SH-SY5Y (cell line): ENCODE measurements at regions not wholly inside any gene's neighbourhood (a gene's known extent, or its start where the extent isn't known, plus 50 kb on each side); places are given as distances from the start of the nearest gene placed in this dataset.

Experiments
- GATA2 ChIP-seq: IDR thresholded peaks from 2 replicates; pipeline ENCODE4 v1.6.1; 2011; ENCODE audit warnings: mild to moderate bottlenecking, low read depth, low read length
- GATA3 ChIP-seq: IDR thresholded peaks from 2 replicates; pipeline ENCODE4 v1.6.1; 2011; ENCODE audit warnings: low read depth, mild to moderate bottlenecking, low read length, moderate library complexity

GRCh38 chr18:43622024-43622423 is 344.7 kb upstream of the SYT4 start:
- TF ChIP-seq GATA3: no peak

GRCh38 chr18:43625582-43625981 is 348.3 kb upstream of the SYT4 start:
- no peak for TF ChIP-seq GATA3
- no peak for TF ChIP-seq GATA2

GRCh38 chr18:43627848-43628530 is 350.7 kb upstream of the SYT4 start:
- TF ChIP-seq GATA3: no peak
- TF ChIP-seq GATA2: no peak

GRCh38 chr18:43634994-43635393 is 357.7 kb upstream of the SYT4 start:
- TF ChIP-seq GATA2: peak; percentile 64
- peak; percentile 62 for TF ChIP-seq GATA3

- TF ChIP-seq GATA2 (no peak), GATA3 (no peak)
These were observed 358.1 kb upstream of the SYT4 start for GRCh38 chr18:43635397-43635796.

- TF ChIP-seq GATA3 (no peak), GATA2 (no peak)
These were observed 365.5 kb upstream of the SYT4 start for GRCh38 chr18:43642727-43643330.

- TF ChIP-seq GATA3 (no peak), GATA2 (no peak)
These were observed 370.7 kb upstream of the SYT4 start for GRCh38 chr18:43648002-43648401.

- no peak for TF ChIP-seq GATA3
- TF ChIP-seq GATA2: no peak
These were observed 372.5 kb upstream of the SYT4 start for GRCh38 chr18:43649649-43650357.

GRCh38 chr18:43650426-43650825 is 373.1 kb upstream of the SYT4 start:
- TF ChIP-seq GATA2 (no peak), GATA3 (no peak)

- TF ChIP-seq GATA2 (no peak), GATA3 (no peak)
These were observed 373.8 kb upstream of the SYT4 start for GRCh38 chr18:43651057-43651456.

- TF ChIP-seq GATA3: no peak
- no peak for TF ChIP-seq GATA2
These were observed 379.3 kb upstream of the SYT4 start for GRCh38 chr18:43656547-43656946.

GRCh38 chr18:43661570-43661969 is 384.3 kb upstream of the SYT4 start:
- TF ChIP-seq GATA2 (no peak), GATA3 (no peak)

GRCh38 chr18:43662657-43663056 is 385.4 kb upstream of the SYT4 start:
- TF ChIP-seq GATA3 (no peak), GATA2 (no peak)

- TF ChIP-seq GATA2 (no peak), GATA3 (no peak)
These were observed 385.9 kb upstream of the SYT4 start for GRCh38 chr18:43663159-43663558.

GRCh38 chr18:43664487-43665008 is 387.3 kb upstream of the SYT4 start:
- no peak for TF ChIP-seq GATA2
- no peak for TF ChIP-seq GATA3
